ENCODE measurements at regions not wholly inside any gene's neighbourhood (a gene's known extent, or its start where the extent isn't known, plus 50 kb on each side); places are given as distances from the start of the nearest gene placed in this dataset.
A peak's percentile ranks its signal among the peaks of the same experiment; 100 is the strongest.

DNA sequence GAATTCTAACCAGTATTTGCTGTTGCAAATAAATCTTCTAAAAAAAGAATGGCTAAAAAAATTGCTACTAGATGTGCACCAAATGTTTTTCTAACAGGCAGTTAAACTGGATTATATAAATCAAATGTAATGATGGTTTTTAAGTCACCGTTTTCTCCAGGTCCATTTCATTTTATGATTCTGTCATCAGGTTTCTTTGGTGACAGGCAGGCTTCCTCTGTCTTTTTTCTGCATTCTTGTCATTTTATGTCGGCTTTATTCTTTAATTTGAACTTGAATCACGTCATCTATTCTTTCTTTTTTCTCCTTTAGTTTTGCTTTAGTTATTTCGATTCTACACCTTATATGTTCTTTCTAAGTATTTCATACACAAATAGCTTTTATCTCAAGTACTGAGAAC is 212.5 kb downstream of the SOCS6 start:
- H3K4me3 ChIP-seq (ENCODE audit: control insufficient read depth, low read depth, low read length): no peak overlapping the region
- TF ChIP-seq, protein P1, sequence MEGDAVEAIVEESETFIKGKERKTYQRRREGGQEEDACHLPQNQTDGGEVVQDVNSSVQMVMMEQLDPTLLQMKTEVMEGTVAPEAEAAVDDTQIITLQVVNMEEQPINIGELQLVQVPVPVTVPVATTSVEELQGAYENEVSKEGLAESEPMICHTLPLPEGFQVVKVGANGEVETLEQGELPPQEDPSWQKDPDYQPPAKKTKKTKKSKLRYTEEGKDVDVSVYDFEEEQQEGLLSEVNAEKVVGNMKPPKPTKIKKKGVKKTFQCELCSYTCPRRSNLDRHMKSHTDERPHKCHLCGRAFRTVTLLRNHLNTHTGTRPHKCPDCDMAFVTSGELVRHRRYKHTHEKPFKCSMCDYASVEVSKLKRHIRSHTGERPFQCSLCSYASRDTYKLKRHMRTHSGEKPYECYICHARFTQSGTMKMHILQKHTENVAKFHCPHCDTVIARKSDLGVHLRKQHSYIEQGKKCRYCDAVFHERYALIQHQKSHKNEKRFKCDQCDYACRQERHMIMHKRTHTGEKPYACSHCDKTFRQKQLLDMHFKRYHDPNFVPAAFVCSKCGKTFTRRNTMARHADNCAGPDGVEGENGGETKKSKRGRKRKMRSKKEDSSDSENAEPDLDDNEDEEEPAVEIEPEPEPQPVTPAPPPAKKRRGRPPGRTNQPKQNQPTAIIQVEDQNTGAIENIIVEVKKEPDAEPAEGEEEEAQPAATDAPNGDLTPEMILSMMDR (conservative IDR thresholded peaks at IDR 0.05; ENCODE audit: control insufficient read depth, insufficient read depth, low read depth, low read length): no peak
- DNase-seq (ENCODE audit: low read depth): no peak

DNA sequence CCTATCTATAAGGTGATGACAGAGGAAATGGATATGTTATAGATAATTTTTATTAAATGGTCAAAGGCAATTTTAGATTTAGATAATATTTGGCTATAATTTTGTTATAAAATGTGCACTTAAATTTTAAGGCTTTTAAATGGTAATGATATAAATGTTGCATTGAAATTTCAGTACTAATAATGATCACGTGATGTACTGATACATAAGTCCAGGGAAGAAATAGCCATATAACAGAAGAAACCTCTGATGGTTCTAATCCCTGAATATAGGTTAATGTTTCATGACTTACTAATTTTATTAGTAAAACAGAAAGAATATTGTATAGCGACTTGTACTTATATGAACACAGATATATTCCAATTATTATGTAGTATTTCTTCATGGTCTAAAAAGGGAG is 211.9 kb downstream of the SOCS6 start:
- no peak for DNase-seq (ENCODE audit: low read depth)
- H3K4me3 ChIP-seq (ENCODE audit: control insufficient read depth, low read depth, low read length): no peak overlapping the region
- TF ChIP-seq, protein P1 (conservative IDR thresholded peaks at IDR 0.05; ENCODE audit: control insufficient read depth, insufficient read depth, low read depth, low read length): no peak

DNA sequence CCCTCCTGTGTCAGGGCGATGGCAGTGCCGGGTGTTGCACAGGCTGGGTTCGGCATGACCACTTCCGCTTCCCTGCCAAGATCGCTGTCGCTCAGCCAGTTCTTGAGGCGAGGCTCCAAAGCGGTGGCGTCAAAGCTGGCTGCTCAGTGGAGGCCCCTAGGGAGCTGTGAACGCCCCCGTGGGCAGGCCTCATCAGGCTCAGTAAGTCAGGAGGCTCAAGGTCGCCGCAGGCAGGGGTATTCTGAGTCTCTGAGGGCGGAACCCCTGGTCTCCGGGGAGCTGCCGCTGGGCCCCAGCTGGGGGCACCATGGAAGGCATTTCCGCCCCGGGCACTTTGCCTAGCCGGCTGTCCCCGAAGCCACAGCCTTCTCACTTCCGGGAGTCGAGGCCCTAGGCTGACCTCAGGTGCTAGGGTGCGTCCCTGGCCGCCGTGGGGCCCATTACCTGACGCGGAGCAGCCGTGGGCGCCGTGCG is 210.4 kb downstream of the SOCS6 start:
- TF ChIP-seq, protein P1 (conservative IDR thresholded peaks at IDR 0.05; ENCODE audit: control insufficient read depth, insufficient read depth, low read depth, low read length): no peak

DNA sequence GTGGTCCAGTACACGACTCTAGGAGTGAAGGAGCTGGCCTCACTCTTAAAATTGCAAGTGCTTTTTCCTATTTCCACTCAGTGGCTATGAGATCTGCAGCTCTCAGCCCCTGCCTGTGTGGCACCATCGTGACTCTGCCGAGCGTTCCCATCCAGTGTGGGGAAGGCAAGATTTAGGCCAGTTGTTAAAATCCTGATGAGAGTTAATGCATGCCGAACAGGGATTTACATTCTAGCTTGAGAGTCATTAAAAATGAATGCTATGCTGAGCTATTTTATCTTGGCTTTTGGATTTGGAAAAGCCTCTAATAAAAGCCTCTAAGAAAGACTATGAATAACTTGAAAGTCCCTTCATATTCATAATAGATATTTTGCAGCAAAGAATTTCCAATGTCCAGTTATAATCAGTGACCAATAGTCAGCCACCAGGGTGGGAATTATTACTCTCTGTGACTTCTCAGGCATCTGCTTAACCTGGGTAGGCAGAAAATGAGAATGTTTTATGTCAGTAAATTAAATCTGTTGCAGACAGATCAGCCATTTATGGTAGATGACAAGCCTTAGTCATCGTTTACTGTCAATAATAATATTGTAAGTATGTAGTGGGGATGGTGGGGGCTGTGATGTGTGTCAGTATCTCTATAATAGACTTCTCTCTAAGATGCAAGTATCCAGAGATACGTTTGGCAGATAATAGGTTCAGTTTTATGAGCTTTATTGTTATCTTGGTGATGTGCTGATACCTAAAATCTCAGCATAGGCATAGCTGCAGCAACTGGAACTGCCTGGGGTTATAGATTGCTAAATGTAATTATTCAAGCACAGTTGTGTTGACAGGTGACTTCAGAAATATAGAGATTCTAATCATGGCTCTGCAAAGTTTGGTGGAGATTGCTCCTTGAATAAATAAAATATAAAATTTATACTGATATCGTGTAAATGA is 207.8 kb downstream of the SOCS6 start:
- DNase-seq (ENCODE audit: low read depth): no peak
- TF ChIP-seq, protein P1 (conservative IDR thresholded peaks at IDR 0.05; ENCODE audit: control insufficient read depth, insufficient read depth, low read depth, low read length): no peak

More for the DNA sequence above, 210.4 kb downstream of the SOCS6 start:
- no peak for DNase-seq (ENCODE audit: low read depth)
- no peak overlapping the region for H3K4me3 ChIP-seq (ENCODE audit: control insufficient read depth, low read depth, low read length)

DNA sequence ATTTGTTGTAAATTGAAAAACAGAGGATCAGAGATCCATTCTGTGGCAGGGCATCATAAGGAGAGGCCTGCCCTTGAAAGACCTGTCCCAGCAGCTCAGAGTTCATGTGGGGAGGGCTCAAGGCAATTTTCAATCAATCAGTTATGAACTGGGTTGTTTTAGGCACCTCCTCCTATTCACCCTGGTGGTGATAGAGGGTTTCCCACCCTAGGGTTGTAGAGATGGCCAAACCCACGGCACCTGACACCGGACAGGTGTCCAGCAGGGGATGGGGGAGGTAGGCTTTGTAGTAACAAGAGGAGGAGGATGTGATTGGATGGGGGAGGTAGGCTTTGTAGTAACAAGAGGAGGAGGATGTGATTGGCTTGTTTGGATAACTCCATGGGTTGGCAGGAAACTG is 205.7 kb downstream of the SOCS6 start:
- no peak for DNase-seq (ENCODE audit: low read depth)
- no peak overlapping the region for H3K4me3 ChIP-seq (ENCODE audit: control insufficient read depth, low read depth, low read length)
- TF ChIP-seq, protein P1 (conservative IDR thresholded peaks at IDR 0.05; ENCODE audit: control insufficient read depth, insufficient read depth, low read depth, low read length): no peak

More for the DNA sequence above, 207.8 kb downstream of the SOCS6 start:
- no peak overlapping the region for H3K4me3 ChIP-seq (ENCODE audit: control insufficient read depth, low read depth, low read length)

DNA sequence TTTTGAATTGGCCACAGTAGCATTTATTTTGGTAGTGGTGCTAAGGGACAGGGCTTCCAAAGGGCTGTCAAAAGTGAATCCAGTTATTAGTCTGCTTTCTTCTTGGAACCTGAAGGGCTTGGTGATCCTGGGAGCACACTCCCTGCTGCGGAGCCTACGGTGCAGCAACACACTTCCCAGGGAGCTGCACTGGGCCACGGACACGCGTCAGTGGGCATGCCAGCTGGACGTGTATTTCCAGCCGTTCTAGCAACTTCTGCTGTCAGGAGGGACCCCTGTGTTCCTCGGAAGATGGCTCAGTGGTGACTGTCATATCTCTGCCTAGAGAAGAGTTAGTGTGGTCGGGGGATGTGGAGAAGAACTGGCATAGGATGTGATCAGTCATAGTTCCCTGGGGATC is 204.6 kb downstream of the SOCS6 start:
- TF ChIP-seq, protein P1 (conservative IDR thresholded peaks at IDR 0.05; ENCODE audit: control insufficient read depth, insufficient read depth, low read depth, low read length): no peak
- H3K4me3 ChIP-seq (ENCODE audit: control insufficient read depth, low read depth, low read length): no peak overlapping the region
- peak; percentile 4 for DNase-seq (ENCODE audit: low read depth)
